ENCODE measurements at regions not wholly inside any gene's neighbourhood (a gene's known extent, or its start where the extent isn't known, plus 50 kb on each side); places are given as distances from the start of the nearest gene placed in this dataset.

DNA sequence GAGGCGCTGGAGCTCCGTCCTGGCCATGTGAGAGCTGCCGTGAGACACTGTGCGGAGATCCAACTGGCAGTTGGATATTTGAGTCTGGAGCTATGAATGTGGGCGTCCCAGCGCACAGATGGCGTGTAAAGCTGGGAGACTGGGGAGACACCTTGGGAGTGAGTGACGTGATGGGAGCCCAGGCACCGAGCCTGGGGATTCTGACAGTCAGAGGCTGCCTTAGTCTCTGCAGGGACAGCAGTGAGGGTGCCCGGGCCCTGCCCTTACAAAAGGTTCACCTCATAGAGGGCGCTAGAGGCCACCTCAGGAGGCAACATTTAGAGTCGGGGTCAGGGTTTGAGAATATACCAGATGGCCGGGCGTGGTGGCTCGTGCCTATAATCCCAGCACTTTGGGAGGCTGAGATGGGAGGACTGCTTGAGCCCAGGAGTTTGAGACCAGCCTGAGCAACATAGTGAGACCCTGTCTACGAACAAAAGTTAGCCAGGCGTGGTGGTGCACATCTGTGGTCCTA, 194.1 kb upstream of the GSE1 start:
- TF ChIP-seq CTCF (IDR thresholded peaks at IDR 0.05) = peak; percentile 46
- TF ChIP-seq, protein P1, sequence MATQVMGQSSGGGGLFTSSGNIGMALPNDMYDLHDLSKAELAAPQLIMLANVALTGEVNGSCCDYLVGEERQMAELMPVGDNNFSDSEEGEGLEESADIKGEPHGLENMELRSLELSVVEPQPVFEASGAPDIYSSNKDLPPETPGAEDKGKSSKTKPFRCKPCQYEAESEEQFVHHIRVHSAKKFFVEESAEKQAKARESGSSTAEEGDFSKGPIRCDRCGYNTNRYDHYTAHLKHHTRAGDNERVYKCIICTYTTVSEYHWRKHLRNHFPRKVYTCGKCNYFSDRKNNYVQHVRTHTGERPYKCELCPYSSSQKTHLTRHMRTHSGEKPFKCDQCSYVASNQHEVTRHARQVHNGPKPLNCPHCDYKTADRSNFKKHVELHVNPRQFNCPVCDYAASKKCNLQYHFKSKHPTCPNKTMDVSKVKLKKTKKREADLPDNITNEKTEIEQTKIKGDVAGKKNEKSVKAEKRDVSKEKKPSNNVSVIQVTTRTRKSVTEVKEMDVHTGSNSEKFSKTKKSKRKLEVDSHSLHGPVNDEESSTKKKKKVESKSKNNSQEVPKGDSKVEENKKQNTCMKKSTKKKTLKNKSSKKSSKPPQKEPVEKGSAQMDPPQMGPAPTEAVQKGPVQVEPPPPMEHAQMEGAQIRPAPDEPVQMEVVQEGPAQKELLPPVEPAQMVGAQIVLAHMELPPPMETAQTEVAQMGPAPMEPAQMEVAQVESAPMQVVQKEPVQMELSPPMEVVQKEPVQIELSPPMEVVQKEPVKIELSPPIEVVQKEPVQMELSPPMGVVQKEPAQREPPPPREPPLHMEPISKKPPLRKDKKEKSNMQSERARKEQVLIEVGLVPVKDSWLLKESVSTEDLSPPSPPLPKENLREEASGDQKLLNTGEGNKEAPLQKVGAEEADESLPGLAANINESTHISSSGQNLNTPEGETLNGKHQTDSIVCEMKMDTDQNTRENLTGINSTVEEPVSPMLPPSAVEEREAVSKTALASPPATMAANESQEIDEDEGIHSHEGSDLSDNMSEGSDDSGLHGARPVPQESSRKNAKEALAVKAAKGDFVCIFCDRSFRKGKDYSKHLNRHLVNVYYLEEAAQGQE (IDR thresholded peaks at IDR 0.05; ENCODE audit: insufficient read depth in 1 of 2, low read depth in 2 of 2, low read length in 1 of 2) = no peak
- TF ChIP-seq POLR2AphosphoS5 (IDR thresholded peaks at IDR 0.05; ENCODE audit: low read depth, low read length) = no peak
- no peak for TF ChIP-seq TCF7L2 (IDR thresholded peaks at IDR 0.05; ENCODE audit: low read depth, low read length)
